ENCODE measurements at regions not wholly inside any gene's neighbourhood (a gene's known extent, or its start where the extent isn't known, plus 50 kb on each side); places are given as distances from the start of the nearest gene placed in this dataset.

GRCh38 chr16:55380485-55380884 is 56.5 kb downstream of the IRX6 start:
- Histone ChIP-seq H4K20me1 (replicated peaks; ENCODE audit: control insufficient read depth, insufficient read depth, low read length) (no peaks in the 10 kb centered on the region), H3K27ac (ENCODE audit: extremely low read depth, low read depth, low read length) (no peak overlapping the region), H3K4me3 (no peak overlapping the region), H3K36me3 (ENCODE audit: control insufficient read depth, insufficient read depth, low read length) (no peaks in the 10 kb centered on the region), H3K4me2 (ENCODE audit: insufficient read depth, low read length) (no peak overlapping the region), H3K27me3 (ENCODE audit: control insufficient read depth in 2 of 2, insufficient read depth in 2 of 2, low read length in 2 of 2) (peaks cover 0 to 17% of the 10 kb centered on the region in 2 experiments; a peak in 3 of 5 replicates), H3K79me2 (ENCODE audit: control insufficient read depth, insufficient read depth, low read length) (no peaks in the 10 kb centered on the region), H3K9me1 (ENCODE audit: control insufficient read depth, insufficient read depth, low read length) (no peaks in the 10 kb centered on the region), H3K9me3 (replicated peaks; ENCODE audit: control insufficient read depth, insufficient read depth, low read depth, low read length) (no peaks in the 10 kb centered on the region), H2AFZ (ENCODE audit: low read depth, low read length) (no peak overlapping the region), H3K4me1 (replicated peaks in 1 of 2; ENCODE audit: control insufficient read depth in 2 of 2, insufficient read depth in 2 of 2, low read length in 2 of 2) (peaks cover 0 to 3% of the 10 kb centered on the region in 2 experiments; a peak in 1 of 5 replicates), H3K9ac (ENCODE audit: insufficient read depth in 1 of 2, low read depth in 2 of 2, low read length in 2 of 2) (no peak overlapping the region)
- in situ Hi-C loops (cut with MboI): no loop called here
- POLR2A ChIA-PET: interaction anchor here (1.1 kb wide), 1 partner anchor 20 kb away, joined by 3 read pairs; no protein-coding TSS in a partner anchor
- FAIRE-seq (no peak), DNase-seq (ENCODE audit: extremely low read depth in 1 of 4, low spot score in 3 of 4) (no peak), ATAC-seq (no peak)
- WGBS (ENCODE audit: insufficient coverage, low coverage, missing lambda C conversion rate): 2% methylated on average over 7 of the region's 7 CpGs
- BruUV-seq (replicated peaks): no TSS peak
- TF ChIP-seq STAG1 (CRISPR knock-in tag; IDR thresholded peaks at IDR 0.05; ENCODE audit: borderline replicate concordance) (no peak), L3MBTL2 (IDR thresholded peaks at IDR 0.05) (peak; percentile 54), PKNOX1 (IDR thresholded peaks at IDR 0.05) (peak; percentile 46)
- CTCF ChIA-PET (ENCODE audit: low intra/inter-chr PET ratio): no interaction called here
- intact Hi-C loops (cut with micrococcal nuclease): no loop called here
